ENCODE measurements at regions not wholly inside any gene's neighbourhood (a gene's known extent, or its start where the extent isn't known, plus 50 kb on each side); places are given as distances from the start of the nearest gene placed in this dataset.

DNA sequence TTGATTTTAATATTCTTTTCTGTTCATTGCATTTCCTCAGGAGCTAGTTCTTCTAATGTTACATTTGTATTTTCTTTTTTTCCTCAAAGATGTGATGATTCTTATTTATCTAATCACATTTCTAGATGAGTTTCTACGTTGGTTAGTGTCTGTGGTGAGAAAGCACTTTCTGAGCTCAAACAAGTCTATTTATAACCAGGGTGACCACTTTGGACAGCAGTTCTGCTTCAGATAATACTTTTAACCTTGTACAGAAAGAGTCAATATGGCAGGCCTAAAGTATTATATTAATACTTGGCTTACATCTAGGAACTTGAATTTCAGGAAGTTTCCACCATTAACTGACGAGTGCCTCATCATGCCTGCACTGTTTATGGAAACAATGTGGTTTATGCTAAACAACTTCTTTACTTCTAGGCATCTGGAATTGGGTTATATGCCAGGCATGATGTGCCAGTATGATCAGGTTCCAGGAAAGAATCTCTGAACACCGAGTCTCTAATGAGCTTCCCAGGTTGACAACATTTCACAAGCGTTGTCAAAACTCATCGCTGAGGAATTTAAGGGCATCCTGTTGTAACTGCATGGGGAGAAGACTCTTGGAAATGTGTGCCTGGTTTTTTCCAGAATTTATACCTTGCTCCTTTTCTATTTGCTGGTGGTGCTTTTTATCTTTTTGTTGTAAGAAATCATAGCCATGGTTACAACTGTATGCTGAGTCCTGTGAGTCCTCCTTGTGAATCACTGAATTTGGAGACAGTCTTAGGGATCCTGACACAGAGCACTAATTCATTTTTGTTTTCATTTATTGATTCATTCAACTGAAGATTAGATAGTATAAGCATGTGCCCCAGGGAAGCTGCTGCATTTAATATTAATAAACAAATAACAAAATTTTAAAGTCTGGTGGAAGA is 344.4 kb upstream of the PCDH9 start:
- no peak overlapping the region for H3K4me3 ChIP-seq
- FAIRE-seq (no peak), DNase-seq (ENCODE audit: low read depth in 1 of 2, low spot score in 1 of 2) (no peak), ATAC-seq (no peak)
- TF ChIP-seq, protein P1, sequence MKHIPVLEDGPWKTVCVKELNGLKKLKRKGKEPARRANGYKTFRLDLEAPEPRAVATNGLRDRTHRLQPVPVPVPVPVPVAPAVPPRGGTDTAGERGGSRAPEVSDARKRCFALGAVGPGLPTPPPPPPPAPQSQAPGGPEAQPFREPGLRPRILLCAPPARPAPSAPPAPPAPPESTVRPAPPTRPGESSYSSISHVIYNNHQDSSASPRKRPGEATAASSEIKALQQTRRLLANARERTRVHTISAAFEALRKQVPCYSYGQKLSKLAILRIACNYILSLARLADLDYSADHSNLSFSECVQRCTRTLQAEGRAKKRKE (CRISPR knock-in tag; IDR thresholded peaks at IDR 0.05; ENCODE audit: low read depth): no peak
- TF ChIP-seq, protein P2, sequence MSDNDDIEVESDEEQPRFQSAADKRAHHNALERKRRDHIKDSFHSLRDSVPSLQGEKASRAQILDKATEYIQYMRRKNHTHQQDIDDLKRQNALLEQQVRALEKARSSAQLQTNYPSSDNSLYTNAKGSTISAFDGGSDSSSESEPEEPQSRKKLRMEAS (IDR thresholded peaks at IDR 0.05): no peak
- TF ChIP-seq RAD21 (conservative IDR thresholded peaks at IDR 0.05 in 1 of 2, IDR thresholded peaks at IDR 0.05 in 1 of 2) (no peak), NFE2L2 (conservative IDR thresholded peaks at IDR 0.05; ENCODE audit: low read length) (no peak), GATA3 (IDR thresholded peaks at IDR 0.05; ENCODE audit: borderline replicate concordance) (no peak), KDM1A (IDR thresholded peaks at IDR 0.05; ENCODE audit: low read depth) (no peak)
- TF ChIP-seq, protein P3, sequence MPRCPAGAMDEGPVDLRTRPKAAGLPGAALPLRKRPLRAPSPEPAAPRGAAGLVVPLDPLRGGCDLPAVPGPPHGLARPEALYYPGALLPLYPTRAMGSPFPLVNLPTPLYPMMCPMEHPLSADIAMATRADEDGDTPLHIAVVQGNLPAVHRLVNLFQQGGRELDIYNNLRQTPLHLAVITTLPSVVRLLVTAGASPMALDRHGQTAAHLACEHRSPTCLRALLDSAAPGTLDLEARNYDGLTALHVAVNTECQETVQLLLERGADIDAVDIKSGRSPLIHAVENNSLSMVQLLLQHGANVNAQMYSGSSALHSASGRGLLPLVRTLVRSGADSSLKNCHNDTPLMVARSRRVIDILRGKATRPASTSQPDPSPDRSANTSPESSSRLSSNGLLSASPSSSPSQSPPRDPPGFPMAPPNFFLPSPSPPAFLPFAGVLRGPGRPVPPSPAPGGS (IDR thresholded peaks at IDR 0.05): no peak
- H3K9me3 ChIP-seq: no peaks in the 10 kb centered on the region
- WGBS (ENCODE audit: missing lambda C conversion rate): 17% methylated on average over 5 of the region's 5 CpGs
- no peaks in the 10 kb centered on the region for H3K4me1 ChIP-seq
- ChIA-PET POLR2A (no interaction called here), CTCF (interaction anchor here (0.8 kb wide), 1 partner anchor 10 kb away, joined by 3 read pairs; no protein-coding TSS in a partner anchor)
- no peak overlapping the region for H3K27ac ChIP-seq
- H3K4me2 ChIP-seq: no peak overlapping the region

DNA sequence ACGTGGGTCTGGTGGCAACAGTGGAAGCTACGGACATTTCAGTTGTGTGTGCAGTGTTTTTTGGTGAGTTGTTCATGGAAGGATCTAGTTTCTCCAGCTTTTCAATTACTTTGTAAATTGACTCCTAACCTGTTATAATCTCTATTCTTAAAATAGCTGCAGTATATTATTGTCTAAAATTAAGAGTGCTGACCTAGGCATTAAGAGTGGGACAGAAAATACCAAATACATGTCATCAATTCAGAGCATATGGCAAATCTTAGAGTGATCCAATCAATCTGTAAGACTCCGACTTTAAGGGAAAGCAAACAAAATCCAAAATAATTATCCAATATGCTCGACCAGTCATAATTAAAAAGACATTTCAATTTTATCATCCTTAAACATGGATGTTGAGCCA is 338.1 kb upstream of the PCDH9 start:
- Histone ChIP-seq H3K27ac (no peak overlapping the region), H3K4me2 (no peak overlapping the region), H3K4me3 (no peak overlapping the region), H3K9me3 (no peaks in the 10 kb centered on the region), H3K4me1 (no peaks in the 10 kb centered on the region)
- DNase-seq (ENCODE audit: low read depth in 1 of 2, low spot score in 1 of 2) (no peak), ATAC-seq (no peak), FAIRE-seq (no peak)
- POLR2A ChIA-PET: no interaction called here
- TF ChIP-seq RARB (CRISPR knock-in tag; IDR thresholded peaks at IDR 0.05) (no peak), POLR2A (IDR thresholded peaks at IDR 0.05; ENCODE audit: low read length) (no peak), MAFK (IDR thresholded peaks at IDR 0.05; ENCODE audit: partially characterized antibody) (no peak), PHF8 (IDR thresholded peaks at IDR 0.05; ENCODE audit: borderline replicate concordance, low read depth) (no peak), POLR2AphosphoS2 (conservative IDR thresholded peaks at IDR 0.05; ENCODE audit: low read length) (no peak), MAZ (IDR thresholded peaks at IDR 0.05; ENCODE audit: borderline replicate concordance, low read depth, low read length) (no peak), GATA3 (IDR thresholded peaks at IDR 0.05; ENCODE audit: borderline replicate concordance) (no peak), RAD21 (conservative IDR thresholded peaks at IDR 0.05 in 1 of 2, IDR thresholded peaks at IDR 0.05 in 1 of 2) (no peak)
- TF ChIP-seq, protein P4, sequence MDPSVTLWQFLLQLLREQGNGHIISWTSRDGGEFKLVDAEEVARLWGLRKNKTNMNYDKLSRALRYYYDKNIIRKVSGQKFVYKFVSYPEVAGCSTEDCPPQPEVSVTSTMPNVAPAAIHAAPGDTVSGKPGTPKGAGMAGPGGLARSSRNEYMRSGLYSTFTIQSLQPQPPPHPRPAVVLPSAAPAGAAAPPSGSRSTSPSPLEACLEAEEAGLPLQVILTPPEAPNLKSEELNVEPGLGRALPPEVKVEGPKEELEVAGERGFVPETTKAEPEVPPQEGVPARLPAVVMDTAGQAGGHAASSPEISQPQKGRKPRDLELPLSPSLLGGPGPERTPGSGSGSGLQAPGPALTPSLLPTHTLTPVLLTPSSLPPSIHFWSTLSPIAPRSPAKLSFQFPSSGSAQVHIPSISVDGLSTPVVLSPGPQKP (IDR thresholded peaks at IDR 0.05; ENCODE audit: low read depth, low read length): no peak
- CTCF ChIA-PET: no interaction called here
- 37% methylated on average over 4 of the region's 4 CpGs for WGBS (ENCODE audit: missing lambda C conversion rate)

DNA sequence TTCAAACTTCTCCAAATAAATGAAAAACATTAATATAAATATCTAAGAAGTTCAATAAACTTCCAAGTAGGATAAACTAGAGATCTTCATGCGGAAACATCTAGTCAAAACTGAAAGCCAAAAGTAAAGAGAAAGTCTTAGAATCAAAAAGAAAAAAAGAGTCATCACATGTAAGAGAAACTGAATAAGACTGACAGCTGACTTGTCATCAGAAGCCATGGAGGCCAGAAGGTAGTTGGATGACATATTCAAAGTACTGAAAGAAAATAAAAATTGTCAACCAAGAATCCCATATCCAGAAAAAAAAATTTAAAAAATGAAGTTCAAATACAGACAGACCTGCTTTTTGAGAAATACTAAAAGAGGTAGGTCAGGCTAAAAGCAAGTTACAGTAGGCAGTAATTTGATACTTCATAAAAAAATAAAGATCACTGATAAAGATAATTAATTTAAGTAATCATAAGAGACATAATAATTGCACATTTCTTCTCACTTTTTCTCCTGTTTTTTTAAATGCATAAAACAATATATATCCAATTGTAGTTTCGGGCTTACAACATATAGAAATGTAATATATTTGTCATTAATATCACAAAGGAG is 327.6 kb upstream of the PCDH9 start:
- ChIA-PET POLR2A (no interaction called here), CTCF (no interaction called here)
- Histone ChIP-seq H3K9me3 (no peaks in the 10 kb centered on the region), H3K4me3 (no peak overlapping the region), H3K4me1 (no peaks in the 10 kb centered on the region), H3K27ac (no peak overlapping the region), H3K4me2 (no peak overlapping the region)
- 39% methylated on average over 2 of the region's 2 CpGs for WGBS (ENCODE audit: missing lambda C conversion rate)
- no peak for DNase-seq (ENCODE audit: low read depth in 1 of 2, low spot score in 1 of 2)
- no peak for ATAC-seq
- no peak for FAIRE-seq
- TF ChIP-seq NFE2L2 (conservative IDR thresholded peaks at IDR 0.05; ENCODE audit: low read length): no peak
- no peak for TF ChIP-seq SREBF2 (IDR thresholded peaks at IDR 0.05)
- TF ChIP-seq ZFP36 (IDR thresholded peaks at IDR 0.05; ENCODE audit: borderline replicate concordance, partially characterized antibody): no peak
- no peak for TF ChIP-seq HEYL (CRISPR knock-in tag; IDR thresholded peaks at IDR 0.05)
- no peak for TF ChIP-seq CBX2 (IDR thresholded peaks at IDR 0.05; ENCODE audit: borderline replicate concordance, low read depth)
- TF ChIP-seq TFCP2L1 (CRISPR knock-in tag; IDR thresholded peaks at IDR 0.05): no peak
- TF ChIP-seq, protein P5, sequence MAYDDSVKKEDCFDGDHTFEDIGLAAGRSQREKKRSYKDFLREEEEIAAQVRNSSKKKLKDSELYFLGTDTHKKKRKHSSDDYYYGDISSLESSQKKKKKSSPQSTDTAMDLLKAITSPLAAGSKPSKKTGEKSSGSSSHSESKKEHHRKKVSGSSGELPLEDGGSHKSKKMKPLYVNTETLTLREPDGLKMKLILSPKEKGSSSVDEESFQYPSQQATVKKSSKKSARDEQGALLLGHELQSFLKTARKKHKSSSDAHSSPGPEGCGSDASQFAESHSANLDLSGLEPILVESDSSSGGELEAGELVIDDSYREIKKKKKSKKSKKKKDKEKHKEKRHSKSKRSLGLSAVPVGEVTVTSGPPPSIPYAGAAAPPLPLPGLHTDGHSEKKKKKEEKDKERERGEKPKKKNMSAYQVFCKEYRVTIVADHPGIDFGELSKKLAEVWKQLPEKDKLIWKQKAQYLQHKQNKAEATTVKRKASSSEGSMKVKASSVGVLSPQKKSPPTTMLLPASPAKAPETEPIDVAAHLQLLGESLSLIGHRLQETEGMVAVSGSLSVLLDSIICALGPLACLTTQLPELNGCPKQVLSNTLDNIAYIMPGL (CRISPR knock-in tag; IDR thresholded peaks at IDR 0.05; ENCODE audit: borderline replicate concordance): no peak
- no peak for TF ChIP-seq SMC3 (IDR thresholded peaks at IDR 0.05)
- TF ChIP-seq, protein P4 (IDR thresholded peaks at IDR 0.05; ENCODE audit: low read depth, low read length): no peak
- no peak for TF ChIP-seq HOXA7 (CRISPR knock-in tag; IDR thresholded peaks at IDR 0.05)
- TF ChIP-seq HOXB13 (CRISPR knock-in tag; IDR thresholded peaks at IDR 0.05; ENCODE audit: low read depth): no peak
- TF ChIP-seq POLR2A (IDR thresholded peaks at IDR 0.05; ENCODE audit: low read length): no peak
